Fibroblast of lung (primary cell): ENCODE measurements at regions not wholly inside any gene's neighbourhood (a gene's known extent, or its start where the extent isn't known, plus 50 kb on each side); places are given as distances from the start of the nearest gene placed in this dataset.

Source experiments
- DNase-seq, 2 donors: peaks; one replicate each; pipeline versions ENCODE4 v3.0.0 to v3.0.0-alpha.2; 2010; ENCODE audit warnings: low read depth in 2 of 2
- H2AFZ ChIP-seq: 2 replicates; pipeline ENCODE4 v1.5.1; 2012; ENCODE audit warnings: low read length, control low read depth, inconsistent platforms
- H3K27ac ChIP-seq: 2 replicates; pipeline ENCODE4 v1.5.1; 2011; ENCODE audit warnings: low read length, control low read depth; ENCODE audit not compliant: insufficient read depth
- H3K27me3 ChIP-seq: 2 replicates; pipeline ENCODE4 v1.5.1; 2011; ENCODE audit warnings: mild to moderate bottlenecking, low read length; ENCODE audit not compliant: control insufficient read depth, insufficient read depth
- H3K36me3 ChIP-seq: 2 replicates; pipeline ENCODE4 v1.5.1; 2011; ENCODE audit warnings: low read length; ENCODE audit not compliant: control insufficient read depth, insufficient read depth
- H3K4me1 ChIP-seq: 2 replicates; pipeline ENCODE4 v1.5.1; 2011; ENCODE audit warnings: low read length; ENCODE audit not compliant: control insufficient read depth, insufficient read depth; ENCODE audit errors: extremely low read depth
- H3K4me2 ChIP-seq: 2 replicates; pipeline ENCODE4 v1.5.1; 2011; ENCODE audit warnings: low read length, control low read depth; ENCODE audit not compliant: insufficient read depth; ENCODE audit errors: extremely low read depth
- H3K4me3 ChIP-seq, 4 experiments: fragments of 200-600 bp in 1 of 4; sonication (generic) in 1 of 4; replicated peaks in 1 of 4; 2 replicates each; pipeline ENCODE4 v1.5.1; 2011 to 2016; ENCODE audit warnings: low read length in 4 of 4, low read depth in 3 of 4, mild to moderate bottlenecking in 3 of 4, control low read depth in 2 of 4, inconsistent platforms in 1 of 4, mixed read lengths in 1 of 4; ENCODE audit not compliant: insufficient read depth in 1 of 4; ENCODE audit errors: control extremely low read depth in 1 of 4
- H3K79me2 ChIP-seq: 2 replicates; pipeline ENCODE4 v1.5.1; 2012; ENCODE audit warnings: mild to moderate bottlenecking, low read length, inconsistent platforms; ENCODE audit not compliant: control insufficient read depth, insufficient read depth
- H3K9ac ChIP-seq: 2 replicates; pipeline ENCODE4 v1.5.1; 2011; ENCODE audit warnings: mild to moderate bottlenecking, low read length, control low read depth; ENCODE audit not compliant: insufficient read depth
- H3K9me3 ChIP-seq: 2 replicates; pipeline ENCODE4 v1.5.1; 2012; ENCODE audit warnings: low read depth, low read length; ENCODE audit not compliant: control insufficient read depth, insufficient read depth
- H4K20me1 ChIP-seq: 2 replicates; pipeline ENCODE4 v1.5.1; 2011; ENCODE audit warnings: low read length; ENCODE audit not compliant: control insufficient read depth, insufficient read depth; ENCODE audit errors: extremely low read depth
- EZH2 ChIP-seq: IDR thresholded peaks from 2 replicates; pipeline ENCODE4 v1.5.1; 2012; ENCODE audit warnings: low read length, control low read depth, mild to moderate bottlenecking; ENCODE audit errors: missing control alignments
- TF ChIP-seq, protein P1 (sequence below), 2 donors: IDR thresholded peaks in 1 of 2; conservative IDR thresholded peaks in 1 of 2; 1 replicate in 1 of 2; 2 replicates in 1 of 2; pipeline ENCODE4 v1.5.1; 2011 to 2012; ENCODE audit warnings: low read length in 2 of 2, control low read depth in 1 of 2, inconsistent platforms in 1 of 2, low read depth in 1 of 2, mild to moderate bottlenecking in 1 of 2

DNA sequence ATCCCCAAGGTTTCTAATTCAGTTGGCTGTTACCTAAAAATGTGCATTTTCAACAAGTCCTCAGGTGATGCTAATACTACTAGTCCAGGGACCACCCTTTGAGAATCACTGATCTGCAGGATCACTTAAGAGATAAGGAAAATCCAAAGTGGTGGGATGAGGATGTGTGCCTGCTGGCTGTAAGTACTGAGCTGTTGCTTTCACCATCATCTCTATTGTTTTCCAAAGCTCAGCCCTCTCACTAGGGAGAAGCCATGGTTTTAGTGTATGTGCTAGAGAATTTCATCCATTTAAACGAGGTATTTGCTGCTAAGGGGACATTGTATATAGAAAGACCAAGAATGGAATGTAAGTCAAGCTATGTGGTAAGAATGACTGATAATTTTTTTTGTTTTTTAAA, 202.3 kb downstream of the KIF21A start:
- H3K4me3 ChIP-seq: no peak overlapping the region
- no peaks in the 10 kb centered on the region for H3K4me1 ChIP-seq
- no peak overlapping the region for H3K4me2 ChIP-seq
- no peaks in the 10 kb centered on the region for H3K9me3 ChIP-seq
- no peaks in the 10 kb centered on the region for H4K20me1 ChIP-seq
- H3K27ac ChIP-seq: no peak overlapping the region
- TF ChIP-seq, protein P1, sequence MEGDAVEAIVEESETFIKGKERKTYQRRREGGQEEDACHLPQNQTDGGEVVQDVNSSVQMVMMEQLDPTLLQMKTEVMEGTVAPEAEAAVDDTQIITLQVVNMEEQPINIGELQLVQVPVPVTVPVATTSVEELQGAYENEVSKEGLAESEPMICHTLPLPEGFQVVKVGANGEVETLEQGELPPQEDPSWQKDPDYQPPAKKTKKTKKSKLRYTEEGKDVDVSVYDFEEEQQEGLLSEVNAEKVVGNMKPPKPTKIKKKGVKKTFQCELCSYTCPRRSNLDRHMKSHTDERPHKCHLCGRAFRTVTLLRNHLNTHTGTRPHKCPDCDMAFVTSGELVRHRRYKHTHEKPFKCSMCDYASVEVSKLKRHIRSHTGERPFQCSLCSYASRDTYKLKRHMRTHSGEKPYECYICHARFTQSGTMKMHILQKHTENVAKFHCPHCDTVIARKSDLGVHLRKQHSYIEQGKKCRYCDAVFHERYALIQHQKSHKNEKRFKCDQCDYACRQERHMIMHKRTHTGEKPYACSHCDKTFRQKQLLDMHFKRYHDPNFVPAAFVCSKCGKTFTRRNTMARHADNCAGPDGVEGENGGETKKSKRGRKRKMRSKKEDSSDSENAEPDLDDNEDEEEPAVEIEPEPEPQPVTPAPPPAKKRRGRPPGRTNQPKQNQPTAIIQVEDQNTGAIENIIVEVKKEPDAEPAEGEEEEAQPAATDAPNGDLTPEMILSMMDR (conservative IDR thresholded peaks at IDR 0.05 in 1 of 2, IDR thresholded peaks at IDR 0.05 in 1 of 2; ENCODE audit: low read depth in 1 of 2, low read length in 2 of 2): no peak
- no peak for TF ChIP-seq EZH2
- H3K27me3 ChIP-seq: no peaks in the 10 kb centered on the region
- no peak overlapping the region for H3K9ac ChIP-seq
- DNase-seq: peak in 1 of 2 donors; percentile 7
- H3K79me2 ChIP-seq: no peaks in the 10 kb centered on the region
- H2AFZ ChIP-seq: no peak overlapping the region
- H3K36me3 ChIP-seq: no peaks in the 10 kb centered on the region

GRCh38 chr12:39239490-39240486, 203.1 kb downstream of the KIF21A start:
- Histone ChIP-seq H4K20me1 (no peaks in the 10 kb centered on the region), H2AFZ (no peak overlapping the region), H3K4me3 (no peak overlapping the region), H3K4me1 (no peaks in the 10 kb centered on the region), H3K9me3 (no peaks in the 10 kb centered on the region), H3K27ac (no peak overlapping the region), H3K9ac (no peak overlapping the region), H3K79me2 (no peaks in the 10 kb centered on the region), H3K4me2 (no peak overlapping the region), H3K36me3 (no peaks in the 10 kb centered on the region), H3K27me3 (no peaks in the 10 kb centered on the region)
- TF ChIP-seq, protein P1 (conservative IDR thresholded peaks at IDR 0.05 in 1 of 2, IDR thresholded peaks at IDR 0.05 in 1 of 2; ENCODE audit: low read depth in 1 of 2, low read length in 2 of 2): no peak
- no peak for TF ChIP-seq EZH2
- peak in 1 of 2 donors; percentile 43 for DNase-seq

GRCh38 chr12:39237004-39237403, 205.9 kb downstream of the KIF21A start:
- H3K27me3 ChIP-seq: no peaks in the 10 kb centered on the region
- H2AFZ ChIP-seq: no peak overlapping the region
- no peaks in the 10 kb centered on the region for H3K9me3 ChIP-seq
- H3K4me1 ChIP-seq: no peaks in the 10 kb centered on the region
- H4K20me1 ChIP-seq: no peaks in the 10 kb centered on the region
- H3K36me3 ChIP-seq: no peaks in the 10 kb centered on the region
- no peak overlapping the region for H3K9ac ChIP-seq
- H3K4me2 ChIP-seq: no peak overlapping the region
- no peak overlapping the region for H3K4me3 ChIP-seq
- no peak overlapping the region for H3K27ac ChIP-seq
- TF ChIP-seq, protein P1 (conservative IDR thresholded peaks at IDR 0.05 in 1 of 2, IDR thresholded peaks at IDR 0.05 in 1 of 2; ENCODE audit: low read depth in 1 of 2, low read length in 2 of 2): no peak
- no peak for TF ChIP-seq EZH2
- H3K79me2 ChIP-seq: no peaks in the 10 kb centered on the region
- DNase-seq: peak; percentile 16 to 88
